ENCODE measurements at regions not wholly inside any gene's neighbourhood (a gene's known extent, or its start where the extent isn't known, plus 50 kb on each side); places are given as distances from the start of the nearest gene placed in this dataset.

GRCh38 chr11:15390857-15391256, 276.1 kb downstream of the INSC start:
- TF ChIP-seq POLR2AphosphoS5 (IDR thresholded peaks at IDR 0.05), result no peak
- TF ChIP-seq CTCF (IDR thresholded peaks at IDR 0.05), result no peak
- no peak for TF ChIP-seq POLR2A (IDR thresholded peaks at IDR 0.05)
- WGBS, 2 donors (ENCODE audit: low coverage in 1 of 2), result 0 to 14% methylated on average over 1 of the region's 1 CpG
- H3K27ac ChIP-seq, result no peak overlapping the region
- H3K27me3 ChIP-seq, result no peaks in the 10 kb centered on the region
- peaks cover 0 to 19% (median 0%) of the 10 kb centered on the region in 3 donors for H3K9me3 ChIP-seq
- H3K36me3 ChIP-seq, result no peaks in the 10 kb centered on the region
- H3K4me1 ChIP-seq, result no peaks in the 10 kb centered on the region
- H3K4me3 ChIP-seq, result no peak overlapping the region
- ATAC-seq, result no peak

DNA sequence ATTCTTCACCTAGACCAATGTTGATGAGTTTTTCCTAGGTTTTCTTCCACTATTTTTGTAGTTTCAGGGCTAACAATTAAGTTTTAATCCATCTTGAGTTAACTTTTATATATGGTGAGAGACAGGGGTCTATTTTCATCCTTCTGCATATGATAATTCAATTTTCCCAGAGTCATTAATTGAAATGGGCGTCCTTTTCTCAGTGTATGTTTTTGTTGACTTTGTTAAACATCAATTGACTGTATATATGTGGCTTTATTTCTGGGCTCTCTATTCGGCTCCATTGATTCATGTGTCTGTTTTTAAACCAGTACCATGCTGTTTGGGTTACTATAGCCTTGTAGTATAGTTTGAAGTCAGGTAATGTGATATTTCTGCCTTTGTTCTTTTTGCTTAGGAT, 282.1 kb downstream of the INSC start:
- Histone ChIP-seq H3K4me1 (no peaks in the 10 kb centered on the region), H3K27ac (no peak overlapping the region), H3K9me3 (peaks cover 0 to 52% (median 0%) of the 10 kb centered on the region in 3 donors), H3K4me3 (no peak overlapping the region), H3K27me3 (no peaks in the 10 kb centered on the region), H3K36me3 (no peaks in the 10 kb centered on the region)
- 77 to 85% methylated on average over 2 of the region's 2 CpGs for WGBS, 2 donors (ENCODE audit: low coverage in 1 of 2)
- no peak for ATAC-seq
- TF ChIP-seq POLR2AphosphoS5 (IDR thresholded peaks at IDR 0.05), result no peak
- no peak for TF ChIP-seq EP300 (IDR thresholded peaks at IDR 0.05)

GRCh38 chr11:15406851-15407351, 292.2 kb downstream of the INSC start:
- Histone ChIP-seq H3K9me3 (peaks cover 0 to 3% (median 0%) of the 10 kb centered on the region in 3 donors), H3K36me3 (no peaks in the 10 kb centered on the region), H3K27ac (no peak overlapping the region), H3K4me3 (no peak overlapping the region), H3K27me3 (peaks cover 4% of the 10 kb centered on the region), H3K4me1 (no peaks in the 10 kb centered on the region)
- TF ChIP-seq POLR2AphosphoS5 (IDR thresholded peaks at IDR 0.05) (no peak), CTCF (IDR thresholded peaks at IDR 0.05) (no peak), EP300 (IDR thresholded peaks at IDR 0.05) (no peak), POLR2A (IDR thresholded peaks at IDR 0.05) (no peak)
- ATAC-seq, result no peak
- 54 to 67% methylated on average over 3 of the region's 3 CpGs for WGBS, 2 donors (ENCODE audit: low coverage in 1 of 2)

DNA sequence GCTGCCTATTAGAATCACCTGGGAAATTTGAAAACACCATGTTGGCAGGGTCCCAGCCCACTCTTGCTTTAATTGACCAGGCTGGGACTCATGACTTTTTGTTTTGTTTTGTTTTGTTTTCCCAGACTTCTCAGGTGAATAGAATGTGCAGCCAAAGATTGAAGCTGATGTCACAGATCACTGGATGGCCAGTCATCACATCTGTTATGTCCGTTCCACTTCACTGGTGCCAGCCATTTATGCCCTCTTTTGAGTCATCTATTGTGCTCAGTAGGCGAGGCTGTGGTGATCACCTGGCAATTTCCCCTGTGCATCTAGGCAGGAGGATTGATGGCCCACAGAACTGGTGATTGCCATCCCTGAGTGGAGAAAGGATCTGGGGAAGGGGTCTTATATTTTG, 297.3 kb downstream of the INSC start:
- H3K27ac ChIP-seq, result no peak overlapping the region
- 67 to 86% methylated on average over 1 of the region's 2 CpGs for WGBS, 2 donors (ENCODE audit: low coverage in 1 of 2)
- no peaks in the 10 kb centered on the region for H3K36me3 ChIP-seq
- no peak for TF ChIP-seq EP300 (IDR thresholded peaks at IDR 0.05)
- H3K27me3 ChIP-seq, result no peaks in the 10 kb centered on the region
- ATAC-seq, result no peak
- no peaks in the 10 kb centered on the region for H3K9me3 ChIP-seq
- no peak overlapping the region for H3K4me3 ChIP-seq
- H3K4me1 ChIP-seq, result no peaks in the 10 kb centered on the region

- H3K4me1 ChIP-seq, result no peaks in the 10 kb centered on the region
- WGBS, 2 donors (ENCODE audit: low coverage in 1 of 2), result 32 to 33% methylated on average over 3 of the region's 3 CpGs
- H3K4me3 ChIP-seq, result no peak overlapping the region
- no peaks in the 10 kb centered on the region for H3K36me3 ChIP-seq
- no peak for ATAC-seq
- no peaks in the 10 kb centered on the region for H3K27me3 ChIP-seq
- H3K9me3 ChIP-seq, result no peaks in the 10 kb centered on the region
- TF ChIP-seq CTCF (IDR thresholded peaks at IDR 0.05) (no peak), POLR2AphosphoS5 (IDR thresholded peaks at IDR 0.05) (no peak), EP300 (IDR thresholded peaks at IDR 0.05) (no peak), POLR2A (IDR thresholded peaks at IDR 0.05) (no peak)
- no peak overlapping the region for H3K27ac ChIP-seq
Measured at GRCh38 chr11:15418921-15419320, 304.2 kb downstream of the INSC start.

- H3K9me3 ChIP-seq, result no peaks in the 10 kb centered on the region
- TF ChIP-seq POLR2AphosphoS5 (IDR thresholded peaks at IDR 0.05) (no peak), EP300 (IDR thresholded peaks at IDR 0.05) (no peak), POLR2A (IDR thresholded peaks at IDR 0.05) (no peak), CTCF (IDR thresholded peaks at IDR 0.05) (no peak)
- 57 to 76% methylated on average over 1 of the region's 1 CpG for WGBS, 2 donors (ENCODE audit: low coverage in 1 of 2)
- no peak overlapping the region for H3K27ac ChIP-seq
- ATAC-seq, result no peak
- H3K27me3 ChIP-seq, result no peaks in the 10 kb centered on the region
- H3K36me3 ChIP-seq, result no peaks in the 10 kb centered on the region
- H3K4me3 ChIP-seq, result no peak overlapping the region
- no peaks in the 10 kb centered on the region for H3K4me1 ChIP-seq
Measured at GRCh38 chr11:15419696-15420095, 305.0 kb downstream of the INSC start.
